HG02588 (cell line): ENCODE measurements at regions not wholly inside any gene's neighbourhood (a gene's known extent, or its start where the extent isn't known, plus 50 kb on each side); places are given as distances from the start of the nearest gene placed in this dataset.
"Not testable (repeated sequence)": the region's sequence is repeated elsewhere in the genome, so short reads cannot be mapped to it uniquely, and the experiment has no call there.

ENCODE experiments used
- ATAC-seq: cut with Tn5 transposase; IDR thresholded peaks from one replicate; pipeline ENCODE4 v1.9.1; 2021; ENCODE audit warnings: mild to moderate bottlenecking, moderate library complexity; ENCODE audit not compliant: unreplicated experiment

GRCh38 chr9:88916894-88917293 is 74.4 kb upstream of the S1PR3 start:
- ATAC-seq, result no peak

- ATAC-seq, result no peak
These were observed 73.9 kb upstream of the S1PR3 start for GRCh38 chr9:88917375-88917774.

GRCh38 chr9:88918537-88918936 is 72.7 kb upstream of the S1PR3 start:
- ATAC-seq, result not testable (repeated sequence)

- ATAC-seq, result no peak
These were observed 70.6 kb upstream of the S1PR3 start for GRCh38 chr9:88920645-88921044.

GRCh38 chr9:88922091-88922490 is 69.2 kb upstream of the S1PR3 start:
- ATAC-seq, result no peak

GRCh38 chr9:88923092-88923491 is 68.2 kb upstream of the S1PR3 start:
- ATAC-seq, result no peak

GRCh38 chr9:88923653-88924288 is 67.5 kb upstream of the S1PR3 start:
- no peak for ATAC-seq

GRCh38 chr9:88925481-88925880 is 65.8 kb upstream of the S1PR3 start:
- no peak for ATAC-seq

GRCh38 chr9:88926781-88927505 is 64.3 kb upstream of the S1PR3 start:
- no peak for ATAC-seq

GRCh38 chr9:88927510-88927909 is 63.8 kb upstream of the S1PR3 start:
- ATAC-seq, result no peak

- no peak for ATAC-seq
These were observed 60.6 kb upstream of the S1PR3 start for GRCh38 chr9:88930716-88931115.

- ATAC-seq, result no peak
These were observed 58.5 kb upstream of the S1PR3 start for GRCh38 chr9:88932766-88933165.

GRCh38 chr9:88933607-88934379 is 57.5 kb upstream of the S1PR3 start:
- ATAC-seq, result no peak

GRCh38 chr9:88934876-88935535 is 56.3 kb upstream of the S1PR3 start:
- ATAC-seq, result no peak

GRCh38 chr9:88936132-88936531 is 55.1 kb upstream of the S1PR3 start:
- ATAC-seq, result no peak

- ATAC-seq, result no peak
These were observed 54.6 kb upstream of the S1PR3 start for GRCh38 chr9:88936668-88937067.

GRCh38 chr9:88937248-88937647 is 54.0 kb upstream of the S1PR3 start:
- no peak for ATAC-seq

- no peak for ATAC-seq
These were observed 53.1 kb upstream of the S1PR3 start for GRCh38 chr9:88938189-88938588.
